Astrocyte (in vitro differentiated cells and primary cell): ENCODE measurements at regions not wholly inside any gene's neighbourhood (a gene's known extent, or its start where the extent isn't known, plus 50 kb on each side); places are given as distances from the start of the nearest gene placed in this dataset.

Source experiments
- EZH2 ChIP-seq: IDR thresholded peaks from 2 replicates; pipeline ENCODE4 v1.6.1; 2012; ENCODE audit warnings: mild to moderate bottlenecking, low read length, inconsistent platforms; ENCODE audit not compliant: insufficient read depth
- TF ChIP-seq, protein P1 (sequence below): IDR thresholded peaks from 2 replicates; pipeline ENCODE4 v1.5.1; 2011; ENCODE audit warnings: low read depth, mild to moderate bottlenecking, inconsistent platforms, low read length, moderate library complexity; ENCODE audit not compliant: insufficient read depth

DNA sequence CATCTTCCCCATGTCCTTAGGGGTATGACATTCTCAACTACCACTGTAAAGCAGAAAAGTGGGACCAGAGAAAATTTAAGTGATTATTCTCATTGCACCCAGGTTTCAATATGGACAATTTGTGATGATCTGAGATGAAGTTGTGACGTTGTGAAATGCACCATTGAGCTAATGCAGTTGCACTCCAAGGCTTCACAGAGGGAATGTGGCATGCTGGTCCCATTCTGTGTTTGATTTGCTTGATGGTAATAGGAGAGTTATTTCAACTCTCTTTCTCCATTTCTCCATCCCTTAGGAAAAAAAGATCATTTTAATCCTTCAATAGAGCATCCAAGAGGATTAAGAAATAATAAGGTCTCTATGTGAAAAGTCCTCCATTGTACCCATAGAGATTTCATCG is 136.6 kb downstream of the SLC30A10 start:
- no peak for TF ChIP-seq EZH2
- TF ChIP-seq, protein P1, sequence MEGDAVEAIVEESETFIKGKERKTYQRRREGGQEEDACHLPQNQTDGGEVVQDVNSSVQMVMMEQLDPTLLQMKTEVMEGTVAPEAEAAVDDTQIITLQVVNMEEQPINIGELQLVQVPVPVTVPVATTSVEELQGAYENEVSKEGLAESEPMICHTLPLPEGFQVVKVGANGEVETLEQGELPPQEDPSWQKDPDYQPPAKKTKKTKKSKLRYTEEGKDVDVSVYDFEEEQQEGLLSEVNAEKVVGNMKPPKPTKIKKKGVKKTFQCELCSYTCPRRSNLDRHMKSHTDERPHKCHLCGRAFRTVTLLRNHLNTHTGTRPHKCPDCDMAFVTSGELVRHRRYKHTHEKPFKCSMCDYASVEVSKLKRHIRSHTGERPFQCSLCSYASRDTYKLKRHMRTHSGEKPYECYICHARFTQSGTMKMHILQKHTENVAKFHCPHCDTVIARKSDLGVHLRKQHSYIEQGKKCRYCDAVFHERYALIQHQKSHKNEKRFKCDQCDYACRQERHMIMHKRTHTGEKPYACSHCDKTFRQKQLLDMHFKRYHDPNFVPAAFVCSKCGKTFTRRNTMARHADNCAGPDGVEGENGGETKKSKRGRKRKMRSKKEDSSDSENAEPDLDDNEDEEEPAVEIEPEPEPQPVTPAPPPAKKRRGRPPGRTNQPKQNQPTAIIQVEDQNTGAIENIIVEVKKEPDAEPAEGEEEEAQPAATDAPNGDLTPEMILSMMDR = no peak
